Trophoblast cell (in vitro differentiated cells and primary cell): ENCODE measurements at regions not wholly inside any gene's neighbourhood (a gene's known extent, or its start where the extent isn't known, plus 50 kb on each side); places are given as distances from the start of the nearest gene placed in this dataset.

ENCODE experiments used
- DNase-seq, 2 donors: peaks; one replicate each; pipeline ENCODE4 v3.0.0-alpha.2; 2016
- H2AFZ ChIP-seq: 2 replicates; pipeline ENCODE4 v1.6.1; 2013; ENCODE audit warnings: low read length, moderate library complexity, mild to moderate bottlenecking; ENCODE audit not compliant: insufficient read depth, poor library complexity
- H2AK5ac ChIP-seq: 2 replicates; pipeline ENCODE4 v1.6.1; 2013; ENCODE audit warnings: mild to moderate bottlenecking, low read length
- H2BK120ac ChIP-seq: 2 replicates; pipeline ENCODE4 v1.6.1; 2013; ENCODE audit warnings: low read length, mild to moderate bottlenecking, moderate library complexity; ENCODE audit not compliant: insufficient read depth, poor library complexity
- H2BK12ac ChIP-seq: 2 replicates; pipeline ENCODE4 v1.6.1; 2013; ENCODE audit warnings: mild to moderate bottlenecking, low read length, moderate library complexity
- H2BK5ac ChIP-seq: 2 replicates; pipeline ENCODE4 v1.6.1; 2013; ENCODE audit warnings: low read length, low read depth, moderate library complexity, mild to moderate bottlenecking; ENCODE audit not compliant: poor library complexity
- H3K14ac ChIP-seq: 2 replicates; pipeline ENCODE4 v1.6.1; 2013; ENCODE audit warnings: mild to moderate bottlenecking, low read length
- H3K18ac ChIP-seq: 2 replicates; pipeline ENCODE4 v1.6.1; 2013; ENCODE audit warnings: mild to moderate bottlenecking, low read length
- H3K23ac ChIP-seq: 2 replicates; pipeline ENCODE4 v1.6.1; 2013; ENCODE audit warnings: low read length
- H3K27ac ChIP-seq: 2 replicates; pipeline ENCODE4 v1.5.1; 2013; ENCODE audit warnings: low read depth, mild to moderate bottlenecking, inconsistent platforms, low read length, moderate library complexity
- H3K27me3 ChIP-seq: 2 replicates; pipeline ENCODE4 v1.6.1; 2013; ENCODE audit warnings: inconsistent platforms, mild to moderate bottlenecking, low read length, moderate library complexity; ENCODE audit not compliant: insufficient read depth
- H3K36me3 ChIP-seq, 2 experiments: 1 replicate in 1 of 2; 2 replicates in 1 of 2; pipeline ENCODE4 v1.6.1; 2013; ENCODE audit warnings: low read length in 2 of 2, mild to moderate bottlenecking in 2 of 2, moderate library complexity in 1 of 2; ENCODE audit not compliant: insufficient read depth in 2 of 2, control insufficient read depth in 1 of 2
- H3K4ac ChIP-seq: 2 replicates; pipeline ENCODE4 v1.6.1; 2013; ENCODE audit warnings: low read depth, mild to moderate bottlenecking, low read length, moderate library complexity
- H3K4me1 ChIP-seq, 2 experiments: 1 replicate in 1 of 2; 2 replicates in 1 of 2; pipeline ENCODE4 v1.6.1; 2013; ENCODE audit warnings: low read length in 2 of 2, mild to moderate bottlenecking in 2 of 2, moderate library complexity in 1 of 2; ENCODE audit not compliant: insufficient read depth in 2 of 2, control insufficient read depth in 1 of 2
- H3K4me2 ChIP-seq: 2 replicates; pipeline ENCODE4 v1.6.1; 2013; ENCODE audit warnings: inconsistent platforms, mild to moderate bottlenecking, low read length, moderate library complexity
- H3K4me3 ChIP-seq: 2 replicates; pipeline ENCODE4 v1.5.1; 2013; ENCODE audit warnings: mild to moderate bottlenecking, low read depth, low read length, inconsistent platforms
- H3K79me1 ChIP-seq: one replicate; pipeline ENCODE4 v1.6.1; 2013; ENCODE audit warnings: low read length
- H3K79me2 ChIP-seq: 2 replicates; pipeline ENCODE4 v1.6.1; 2013; ENCODE audit warnings: low read length, mild to moderate bottlenecking; ENCODE audit not compliant: control insufficient read depth, insufficient read depth, poor library complexity
- H3K9ac ChIP-seq: 2 replicates; pipeline ENCODE4 v1.6.1; 2013; ENCODE audit warnings: mild to moderate bottlenecking, low read length
- H3K9me3 ChIP-seq: 2 replicates; pipeline ENCODE4 v1.6.1; 2013; ENCODE audit warnings: low read depth, mild to moderate bottlenecking, control low read depth, inconsistent platforms, low read length; ENCODE audit not compliant: insufficient read depth
- H4K12ac ChIP-seq: 2 replicates; pipeline ENCODE4 v1.6.1; 2013; ENCODE audit warnings: low read depth, mild to moderate bottlenecking, low read length, moderate library complexity
- H4K8ac ChIP-seq: 2 replicates; pipeline ENCODE4 v1.6.1; 2013; ENCODE audit warnings: low read depth, mild to moderate bottlenecking, low read length, moderate library complexity
- H4K91ac ChIP-seq: one replicate; pipeline ENCODE4 v1.6.1; 2013; ENCODE audit warnings: low read depth, mild to moderate bottlenecking, low read length, moderate library complexity
- WGBS: extraction: QIAGEN DNeasy Blood & Tissue Kit; methylation state at CpG from one replicate; pipeline ENCODE4 v1.1.7; 2013; ENCODE audit warnings: missing lambda C conversion rate; ENCODE audit not compliant: insufficient read length, insufficient coverage; ENCODE audit errors: extremely low coverage; 5-methylcytosine and 5-hydroxymethylcytosine counted together

DNA sequence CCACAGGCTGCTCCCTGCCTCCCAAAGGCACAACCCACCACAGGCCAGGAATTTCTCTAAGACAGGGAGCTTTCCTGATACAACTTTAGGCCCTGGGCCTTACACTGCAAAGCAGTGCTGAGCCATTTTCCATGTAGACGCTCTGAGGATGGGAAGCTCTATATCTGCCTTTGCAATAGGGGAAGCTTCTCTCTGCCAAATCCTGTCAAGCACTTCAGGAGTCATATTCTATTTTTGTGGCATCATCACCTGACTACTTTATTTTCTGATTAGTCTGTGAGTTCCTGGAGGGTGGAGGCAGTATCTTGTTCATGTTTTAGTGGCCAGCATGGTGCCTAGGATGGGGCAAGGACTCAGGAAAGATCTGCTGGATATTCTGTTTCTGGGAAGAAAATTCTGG is 382.0 kb downstream of the ZNF536 start:
- no peak overlapping the region for H2BK5ac ChIP-seq
- no peak overlapping the region for H3K4ac ChIP-seq
- H3K23ac ChIP-seq = no peak overlapping the region
- H3K9ac ChIP-seq = no peak overlapping the region
- H2AFZ ChIP-seq = no peak overlapping the region
- H3K4me1 ChIP-seq = no peaks in the 10 kb centered on the region
- WGBS = no CpG with 5 or more reads among the region's 1 CpG
- no peak overlapping the region for H3K4me3 ChIP-seq
- H3K79me1 ChIP-seq = no peaks in the 10 kb centered on the region
- no peak overlapping the region for H2BK12ac ChIP-seq
- H3K27ac ChIP-seq = no peak overlapping the region
- H3K4me2 ChIP-seq = no peak overlapping the region
- H2AK5ac ChIP-seq = no peak overlapping the region
- no peak overlapping the region for H3K14ac ChIP-seq
- no peaks in the 10 kb centered on the region for H3K36me3 ChIP-seq
- H4K12ac ChIP-seq = no peak overlapping the region
- H2BK120ac ChIP-seq = no peak overlapping the region
- peaks cover 5% of the 10 kb centered on the region for H3K9me3 ChIP-seq
- DNase-seq = no peak
- H4K8ac ChIP-seq = no peak overlapping the region
- no peaks in the 10 kb centered on the region for H3K79me2 ChIP-seq
- no peaks in the 10 kb centered on the region for H3K27me3 ChIP-seq
- no peak overlapping the region for H4K91ac ChIP-seq
- H3K18ac ChIP-seq = no peak overlapping the region

DNA sequence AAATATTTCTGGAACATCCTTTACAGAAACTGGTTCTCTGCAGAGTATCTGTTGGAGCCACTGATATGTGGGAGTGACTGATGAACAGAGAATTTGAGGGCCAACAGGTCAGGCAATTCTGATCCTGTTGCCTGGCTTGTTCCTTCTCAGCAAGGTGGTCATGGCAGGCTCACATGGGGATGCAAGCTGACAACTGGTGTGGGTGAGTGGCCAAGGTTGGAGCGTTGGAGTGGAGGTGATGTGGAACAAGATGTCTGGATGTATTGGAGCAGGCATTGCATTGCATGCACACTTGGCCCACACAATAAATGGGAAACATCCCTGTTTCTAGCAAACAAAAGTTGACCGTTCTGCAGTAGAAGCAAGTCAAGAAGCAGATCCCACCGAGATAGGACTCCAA is 380.7 kb downstream of the ZNF536 start:
- H2BK120ac ChIP-seq = no peak overlapping the region
- H3K4ac ChIP-seq = no peak overlapping the region
- no peaks in the 10 kb centered on the region for H3K27me3 ChIP-seq
- H3K18ac ChIP-seq = no peak overlapping the region
- no peak overlapping the region for H3K14ac ChIP-seq
- H4K91ac ChIP-seq = no peak overlapping the region
- no peaks in the 10 kb centered on the region for H3K36me3 ChIP-seq
- no peak overlapping the region for H2AK5ac ChIP-seq
- no peak overlapping the region for H2BK12ac ChIP-seq
- H3K9me3 ChIP-seq = peaks cover 5% of the 10 kb centered on the region
- no peak for DNase-seq
- peak overlapping the region; percentile 82 for H3K23ac ChIP-seq
- WGBS = no CpG with 5 or more reads among the region's 3 CpGs
- H3K4me3 ChIP-seq = no peak overlapping the region
- no peak overlapping the region for H4K8ac ChIP-seq
- no peak overlapping the region for H4K12ac ChIP-seq
- no peaks in the 10 kb centered on the region for H3K79me2 ChIP-seq
- H2AFZ ChIP-seq = no peak overlapping the region
- no peaks in the 10 kb centered on the region for H3K4me1 ChIP-seq
- no peaks in the 10 kb centered on the region for H3K79me1 ChIP-seq
- no peak overlapping the region for H3K27ac ChIP-seq
- H3K9ac ChIP-seq = peak overlapping the region; percentile 18
- H2BK5ac ChIP-seq = no peak overlapping the region
- H3K4me2 ChIP-seq = no peak overlapping the region

DNA sequence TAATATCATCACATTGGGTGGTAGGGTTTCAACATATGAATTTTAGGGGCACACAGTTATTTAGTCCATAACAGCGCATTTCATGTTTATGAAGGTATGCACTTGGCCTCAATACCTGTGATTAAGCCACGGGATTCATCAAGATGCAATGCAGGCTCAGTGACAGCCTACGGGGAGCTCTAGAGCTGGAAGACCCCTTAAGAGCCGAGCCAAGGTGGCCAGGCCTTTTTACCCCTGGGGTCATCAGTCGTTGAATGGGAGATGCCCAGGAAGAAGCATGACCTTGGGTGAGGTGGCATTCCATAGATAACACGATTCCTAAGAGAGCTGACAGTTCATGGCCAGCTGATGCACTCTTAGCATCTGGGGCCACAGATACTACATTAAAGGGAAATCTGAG is 380.0 kb downstream of the ZNF536 start:
- H3K9me3 ChIP-seq = peaks cover 5% of the 10 kb centered on the region
- whole genome bisulfite sequencing = no CpG with 5 or more reads among the region's 6 CpGs

DNA sequence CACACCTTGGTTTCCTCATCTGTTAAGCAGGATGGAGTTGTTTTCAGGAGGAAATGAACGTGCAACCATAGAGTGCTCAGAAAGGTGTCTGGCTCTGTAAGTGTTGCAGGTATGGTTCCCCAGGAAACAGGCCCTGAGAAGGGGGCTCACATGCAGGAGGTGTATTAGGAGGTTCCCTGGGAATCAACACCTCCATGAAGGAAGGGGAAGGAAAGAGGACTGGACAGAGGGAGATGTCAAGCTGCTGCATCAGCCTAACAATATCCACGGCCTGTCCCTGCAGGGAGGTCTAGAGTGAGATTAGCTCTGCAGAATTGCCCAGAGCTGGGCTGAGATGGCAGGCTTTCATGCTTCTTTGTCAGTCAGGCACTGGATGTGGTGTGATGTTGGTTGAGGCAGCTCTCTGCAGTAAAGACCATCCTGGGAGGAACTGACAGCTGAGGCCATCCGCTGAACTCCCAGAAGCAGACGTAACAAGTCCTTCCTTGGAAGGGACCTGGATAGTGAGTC is 373.3 kb downstream of the ZNF536 start:
- Histone ChIP-seq H4K8ac (no peak overlapping the region), H3K4me3 (no peak overlapping the region), H3K9ac (no peak overlapping the region), H3K27me3 (no peaks in the 10 kb centered on the region), H2AK5ac (no peak overlapping the region), H3K4ac (no peak overlapping the region), H3K36me3 (no peaks in the 10 kb centered on the region), H3K4me1 (no peaks in the 10 kb centered on the region), H3K79me2 (no peaks in the 10 kb centered on the region), H3K23ac (no peak overlapping the region), H4K12ac (no peak overlapping the region), H3K9me3 (peaks cover 2% of the 10 kb centered on the region), H3K4me2 (no peak overlapping the region), H3K27ac (no peak overlapping the region), H3K79me1 (no peaks in the 10 kb centered on the region), H2BK12ac (no peak overlapping the region), H2AFZ (no peak overlapping the region), H2BK5ac (no peak overlapping the region), H2BK120ac (no peak overlapping the region), H3K18ac (no peak overlapping the region), H3K14ac (no peak overlapping the region), H4K91ac (no peak overlapping the region)
- no peak for DNase-seq
- no CpG with 5 or more reads among the region's 4 CpGs for WGBS

More for the DNA sequence above, 380.0 kb downstream of the ZNF536 start:
- Histone ChIP-seq H3K9ac (no peak overlapping the region), H3K36me3 (no peaks in the 10 kb centered on the region), H3K27me3 (no peaks in the 10 kb centered on the region), H2BK12ac (no peak overlapping the region), H2AFZ (no peak overlapping the region), H3K4me3 (no peak overlapping the region), H2BK120ac (no peak overlapping the region), H3K79me1 (no peaks in the 10 kb centered on the region), H4K12ac (no peak overlapping the region), H3K23ac (no peak overlapping the region), H3K18ac (no peak overlapping the region), H3K4me2 (no peak overlapping the region), H4K91ac (no peak overlapping the region), H4K8ac (no peak overlapping the region), H3K4ac (no peak overlapping the region), H3K4me1 (no peaks in the 10 kb centered on the region), H3K14ac (no peak overlapping the region), H3K27ac (no peak overlapping the region), H3K79me2 (no peaks in the 10 kb centered on the region), H2AK5ac (no peak overlapping the region), H2BK5ac (no peak overlapping the region)
- DNase-seq = no peak
